ENCODE measurements at regions not wholly inside any gene's neighbourhood (a gene's known extent, or its start where the extent isn't known, plus 50 kb on each side); places are given as distances from the start of the nearest gene placed in this dataset.

DNA sequence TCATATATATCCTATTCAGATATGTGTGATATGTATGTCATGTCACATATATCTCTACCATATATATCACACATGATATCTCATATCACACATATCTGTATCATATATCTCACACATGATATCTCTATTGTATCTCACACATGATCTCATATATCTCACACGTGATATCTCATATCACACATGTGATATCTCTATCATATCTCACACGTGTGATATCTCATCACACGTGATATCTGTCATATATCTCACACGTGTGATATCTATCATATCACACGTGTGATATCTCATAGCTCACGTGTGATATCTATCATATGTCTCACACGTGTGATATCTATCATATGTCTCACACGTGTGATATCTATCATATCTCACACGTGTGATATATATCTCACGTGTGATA is 240.7 kb downstream of the MAP2K4 start:
- TF ChIP-seq POLR2A (IDR thresholded peaks at IDR 0.05; ENCODE audit: low read length), result no peak
- no peak for TF ChIP-seq GATA1 (IDR thresholded peaks at IDR 0.05; ENCODE audit: low read depth, low read length)
